HG02678 (cell line): ENCODE measurements at regions not wholly inside any gene's neighbourhood (a gene's known extent, or its start where the extent isn't known, plus 50 kb on each side); places are given as distances from the start of the nearest gene placed in this dataset.

ENCODE experiments used
- ATAC-seq: cut with Tn5 transposase; IDR thresholded peaks from one replicate; pipeline ENCODE4 v1.9.1; 2021; ENCODE audit warnings: mild to moderate bottlenecking, moderate library complexity; ENCODE audit not compliant: unreplicated experiment

DNA sequence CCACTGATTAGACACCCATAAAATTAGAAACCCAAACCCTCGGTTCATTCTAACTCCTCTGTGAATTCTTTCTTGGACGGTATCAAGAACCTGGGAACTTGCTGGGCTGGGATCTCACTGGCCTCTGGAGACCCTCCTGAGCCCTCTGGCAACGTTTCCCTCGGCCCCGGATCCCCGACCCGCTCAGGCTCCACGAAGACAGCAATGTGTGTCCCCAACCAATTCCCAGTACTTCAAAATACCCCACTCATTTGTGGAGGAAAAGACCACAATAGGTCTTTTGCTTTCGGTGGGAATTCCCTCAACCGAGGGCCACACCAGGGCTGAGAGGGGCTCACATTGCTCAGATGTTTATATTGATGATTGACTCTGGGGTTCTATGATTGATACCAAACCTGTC, 117.9 kb upstream of the PRR20G start:
- ATAC-seq = no peak

DNA sequence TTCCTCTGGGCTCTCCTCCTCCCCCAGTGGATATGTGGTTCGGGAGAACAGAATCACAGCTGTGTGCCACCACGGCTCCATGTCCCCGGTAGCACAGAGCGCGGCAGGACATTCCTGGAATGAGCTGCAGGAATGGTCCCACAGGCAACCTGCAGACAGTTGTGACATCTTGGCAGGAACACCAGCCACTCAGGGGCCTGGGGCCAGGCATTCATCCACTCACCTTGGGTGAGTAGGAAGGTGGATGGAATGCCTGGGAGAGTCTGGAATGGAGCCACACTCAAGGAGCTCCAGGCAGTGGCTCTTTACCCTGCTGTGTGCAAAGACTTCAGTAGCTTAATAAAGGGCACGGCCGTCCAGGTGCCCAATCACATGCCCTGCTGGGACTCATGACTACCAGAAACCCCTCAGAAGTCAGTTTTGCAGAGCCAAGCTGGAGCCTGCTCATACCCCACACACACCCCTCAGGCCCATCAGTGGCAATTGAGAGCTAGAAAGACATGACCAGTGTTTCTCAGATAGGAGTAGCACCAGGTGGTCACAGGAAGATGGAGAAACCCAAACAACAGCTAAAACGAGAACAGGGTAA, 117.3 kb upstream of the PRR20G start:
- ATAC-seq = no peak

DNA sequence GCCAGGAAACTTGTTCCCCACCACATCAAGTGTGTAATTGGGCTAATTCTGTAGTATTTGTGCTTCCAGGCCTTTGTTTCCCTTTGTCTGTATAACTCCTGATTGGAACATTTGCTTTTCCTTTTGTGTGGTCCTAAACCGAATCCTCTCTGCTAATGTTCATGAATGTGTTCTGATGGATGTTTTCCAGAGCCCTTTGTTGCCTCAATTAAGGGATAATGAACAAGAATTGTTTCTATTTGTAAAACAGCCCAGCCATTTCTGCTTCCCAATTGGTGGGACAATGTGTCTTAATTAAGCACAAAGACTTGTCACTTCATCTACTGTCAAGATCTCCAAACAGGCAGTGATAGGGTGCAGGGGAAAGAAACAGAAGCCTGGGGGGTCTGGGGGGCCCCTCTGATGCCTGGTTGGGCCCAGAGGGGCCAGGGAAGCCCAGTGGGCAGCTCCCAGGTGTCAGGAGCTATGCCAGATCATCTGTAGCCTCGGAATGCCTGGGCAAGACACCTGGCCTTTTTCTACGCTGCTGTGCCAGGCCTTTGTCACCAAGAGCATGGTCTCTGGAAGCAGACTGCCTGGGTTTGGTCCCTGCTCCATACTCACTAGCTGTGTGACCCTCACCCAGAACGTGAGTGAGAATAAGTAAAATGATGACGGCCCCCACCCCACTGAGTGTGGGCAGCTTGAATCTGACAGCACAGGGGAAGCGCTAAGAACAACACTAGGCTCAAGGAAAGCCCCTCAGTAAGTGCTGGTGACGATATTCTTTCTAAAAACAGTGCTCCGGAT, 116.6 kb upstream of the PRR20G start:
- ATAC-seq = no peak

DNA sequence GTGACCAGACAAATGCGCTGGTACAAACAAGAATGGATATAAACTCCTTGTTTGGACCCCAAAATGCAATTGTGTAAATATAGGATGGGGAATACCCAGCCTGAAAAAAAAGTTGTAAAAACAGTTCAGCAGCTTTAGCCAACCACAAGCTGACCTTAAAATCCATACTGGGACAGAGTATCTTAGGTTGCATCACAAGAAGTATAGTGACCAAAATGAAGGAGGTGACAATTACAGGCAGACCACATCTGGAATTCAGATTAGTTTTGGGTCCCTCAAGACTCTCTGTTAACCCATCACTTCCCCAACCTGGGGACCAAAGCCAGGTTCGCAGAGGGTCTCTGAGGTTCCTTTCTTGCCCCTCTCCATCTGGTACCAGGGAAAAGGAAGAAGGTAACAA, 115.9 kb upstream of the PRR20G start:
- no peak for ATAC-seq

DNA sequence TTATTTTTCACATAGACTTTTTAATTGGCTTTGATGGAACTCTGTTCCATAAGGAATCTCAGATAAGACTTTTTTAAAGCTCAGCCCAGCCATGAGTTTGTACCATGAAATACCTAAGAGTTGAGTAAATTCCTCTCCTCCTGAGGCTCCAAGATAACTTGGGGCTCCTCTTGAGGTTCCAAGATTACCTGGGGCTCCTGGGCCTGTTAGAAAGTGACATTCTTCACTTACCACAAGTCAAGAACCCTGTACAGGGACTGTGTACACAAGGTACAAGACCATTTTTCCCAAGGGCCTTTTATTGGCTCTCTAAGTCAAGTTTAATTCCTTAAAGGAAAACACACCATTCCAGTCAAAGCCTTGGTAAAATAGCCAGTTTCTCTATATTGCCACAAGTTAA, 111.3 kb upstream of the PRR20G start:
- no peak for ATAC-seq

GRCh38 chr3:127396473-127396872, 108.6 kb upstream of the PRR20G start:
- ATAC-seq = no peak

DNA sequence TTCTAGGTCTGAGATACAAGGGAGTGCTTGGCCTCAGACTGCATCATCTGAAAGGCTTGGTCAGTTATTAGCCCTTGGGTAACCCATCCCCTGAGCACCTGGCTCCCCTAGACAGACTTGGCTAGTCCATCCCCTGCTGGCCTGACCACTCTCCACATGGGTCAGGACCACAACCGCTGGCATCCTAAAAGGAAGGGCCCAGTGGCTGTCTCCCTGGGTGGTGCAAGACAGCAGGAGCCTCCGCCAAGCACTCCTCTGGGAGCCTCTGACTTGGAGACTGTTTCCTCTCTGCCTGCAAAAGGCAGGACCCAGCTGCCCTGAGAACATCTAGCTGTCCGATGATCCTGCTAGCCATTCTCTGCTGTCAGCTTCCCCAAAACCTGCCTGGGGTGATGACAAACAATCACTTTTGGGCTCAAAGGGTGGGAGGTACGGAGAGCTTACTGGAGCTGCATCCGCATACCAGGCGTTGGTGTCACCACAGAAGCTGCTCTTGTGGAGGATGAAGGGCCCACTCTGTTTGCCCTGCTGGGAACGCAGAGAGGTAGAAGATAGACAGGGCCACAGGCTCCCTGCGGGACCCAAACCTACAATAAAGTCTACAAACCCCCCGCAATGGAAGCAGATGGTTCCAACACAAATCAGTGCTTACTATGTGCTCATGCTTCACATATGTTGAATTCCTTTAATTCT, 108.0 kb upstream of the PRR20G start:
- ATAC-seq = no peak

- no peak for ATAC-seq
These were observed 107.3 kb upstream of the PRR20G start for GRCh38 chr3:127394984-127395662.

- ATAC-seq = no peak
These were observed 106.2 kb upstream of the PRR20G start for GRCh38 chr3:127394031-127394430.

DNA sequence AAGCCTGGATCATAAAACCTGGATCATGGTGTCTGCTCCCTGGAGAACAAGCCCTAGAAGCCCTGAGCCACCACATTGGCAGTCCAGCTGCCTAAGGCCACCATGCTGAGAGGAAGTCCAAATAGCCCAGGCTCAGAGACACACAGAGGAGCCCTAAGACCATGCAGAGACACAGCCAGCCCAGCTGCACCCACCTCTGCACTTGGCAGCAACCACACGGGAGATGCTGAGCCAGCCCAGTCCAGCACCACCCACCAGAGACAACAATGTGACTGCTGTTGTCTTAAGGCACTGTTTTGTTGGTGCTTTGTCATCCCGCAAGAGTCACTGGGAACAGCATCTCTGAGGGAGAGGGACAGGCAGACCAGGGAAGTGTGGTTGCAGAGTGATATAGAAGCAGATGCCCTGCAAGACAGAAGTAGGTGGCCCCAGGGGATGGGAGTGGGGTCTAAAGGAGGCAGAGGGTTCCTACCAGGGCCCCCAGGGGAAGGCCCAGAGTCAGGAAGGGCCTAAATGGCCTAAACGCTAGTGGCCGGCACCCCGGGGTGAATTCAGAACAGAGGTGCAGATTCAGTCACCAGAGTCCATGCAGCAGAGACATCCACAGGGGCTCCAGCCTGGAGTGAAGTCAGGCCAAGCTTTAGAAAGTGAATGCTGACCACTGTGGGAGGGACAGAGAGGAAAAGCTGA, 105.4 kb upstream of the PRR20G start:
- ATAC-seq = no peak

DNA sequence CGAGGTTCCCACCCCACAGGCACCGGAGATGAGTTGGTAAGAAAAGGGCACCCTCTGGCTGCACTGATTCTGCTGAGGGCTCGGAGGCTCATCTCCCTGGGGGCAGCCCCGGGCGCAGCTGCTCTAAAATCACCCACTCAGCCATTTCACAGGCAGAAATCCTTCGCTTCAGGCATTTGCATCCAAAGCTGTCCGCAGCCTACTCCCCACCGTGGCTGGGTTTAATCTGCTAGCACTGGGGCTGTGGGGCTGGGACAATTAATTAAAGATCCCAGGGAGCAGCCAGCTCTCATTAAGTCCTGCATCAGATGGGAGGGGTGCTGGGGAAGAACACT, 104.3 kb upstream of the PRR20G start:
- ATAC-seq = no peak

GRCh38 chr3:127391436-127392155, 103.8 kb upstream of the PRR20G start:
- ATAC-seq = no peak

DNA sequence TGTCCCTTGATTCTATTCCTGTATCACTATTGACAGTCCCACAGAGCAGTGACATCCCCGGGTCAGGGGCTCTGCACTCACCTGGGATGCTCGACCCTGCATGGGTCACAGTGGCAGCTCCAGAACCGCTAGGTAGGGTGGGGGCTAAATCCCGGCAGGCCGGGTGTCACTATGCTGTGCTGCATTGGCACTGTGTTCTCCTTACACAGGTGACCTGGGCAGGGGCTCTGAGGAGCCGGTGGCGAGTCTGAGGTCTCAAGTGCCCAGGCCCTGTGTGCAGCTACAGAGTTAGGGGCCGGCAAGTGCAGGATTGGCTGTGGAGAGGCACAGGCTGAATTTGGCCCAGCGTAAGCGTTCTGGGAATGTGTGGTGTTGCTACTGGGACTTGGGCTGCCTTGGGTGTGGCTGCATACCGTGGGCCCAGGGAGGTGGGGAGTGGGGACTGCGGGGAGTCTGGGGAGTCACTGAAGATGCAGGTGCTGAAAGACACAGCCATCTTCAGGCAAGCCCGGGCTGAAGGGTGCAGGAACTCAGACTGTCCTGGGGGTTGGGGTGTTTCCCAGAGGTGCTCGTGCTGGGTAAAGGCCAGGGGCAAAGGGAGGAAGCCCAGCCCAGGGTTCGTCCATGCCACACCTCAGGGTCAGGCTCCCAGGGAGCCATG, 102.6 kb upstream of the PRR20G start:
- no peak for ATAC-seq

DNA sequence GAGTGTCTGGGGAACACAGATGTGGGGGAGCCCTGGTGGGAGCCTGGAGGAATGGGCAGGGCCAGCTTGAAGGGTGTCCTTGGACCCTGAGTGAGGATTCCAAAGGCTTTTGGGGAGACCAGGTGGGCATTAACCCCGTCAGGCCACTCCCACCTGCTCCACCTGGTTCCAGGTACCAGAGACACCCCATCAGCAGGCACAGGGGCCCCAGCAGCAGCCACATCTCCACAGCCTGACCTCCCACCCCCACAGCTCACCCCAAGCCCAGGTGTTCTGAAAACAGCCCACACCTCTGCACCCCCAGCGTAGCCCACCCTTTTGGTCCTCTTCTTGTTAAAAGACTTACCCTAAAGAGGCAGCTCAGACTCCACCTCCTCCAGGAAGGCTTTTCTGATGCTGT, 102.1 kb upstream of the PRR20G start:
- no peak for ATAC-seq

- no peak for ATAC-seq
These were observed 101.6 kb upstream of the PRR20G start for GRCh38 chr3:127389420-127389819.

- no peak for ATAC-seq
These were observed 100.6 kb upstream of the PRR20G start for GRCh38 chr3:127388427-127388826.

GRCh38 chr3:127387556-127388153, 99.8 kb upstream of the PRR20G start:
- ATAC-seq = no peak

GRCh38 chr3:127387119-127387518, 99.3 kb upstream of the PRR20G start:
- no peak for ATAC-seq

DNA sequence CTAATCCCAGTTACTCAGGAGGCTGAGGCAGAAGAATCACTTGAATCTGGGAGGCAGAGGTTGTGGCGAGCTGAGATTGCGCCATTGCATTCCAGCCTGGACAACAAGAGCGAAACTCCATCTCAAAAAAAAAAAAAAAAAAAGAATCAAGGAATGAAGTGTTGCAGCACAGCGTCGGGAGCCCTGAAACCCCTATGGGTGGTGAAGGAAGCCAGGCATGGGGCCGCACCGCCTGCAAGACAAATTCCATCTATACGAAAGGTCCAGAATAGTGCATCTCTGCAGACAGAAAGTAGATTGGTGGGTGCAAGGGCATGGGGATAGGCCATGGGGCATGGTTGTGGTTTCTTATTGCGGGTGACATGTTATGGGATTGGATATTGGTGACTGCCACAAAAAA, 98.6 kb upstream of the PRR20G start:
- no peak for ATAC-seq

DNA sequence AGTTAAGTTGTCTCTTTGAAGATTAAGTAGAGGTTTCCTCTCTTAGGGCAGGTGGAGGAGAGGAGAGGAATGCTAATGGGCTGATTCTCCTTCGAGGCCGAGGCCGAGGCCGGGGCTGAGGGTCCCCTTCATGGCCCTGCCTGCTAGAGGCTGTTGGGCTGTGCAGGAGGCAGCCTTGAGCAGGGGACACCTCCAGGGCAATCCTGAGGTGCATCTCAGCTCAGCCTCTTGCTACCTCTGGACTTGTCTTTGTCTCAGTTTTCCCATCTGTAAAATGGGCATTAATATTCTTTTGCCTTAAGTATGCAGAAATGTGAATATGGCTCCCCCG, 97.7 kb upstream of the PRR20G start:
- ATAC-seq = no peak
